WTC11 (cell line): ENCODE measurements at regions not wholly inside any gene's neighbourhood (a gene's known extent, or its start where the extent isn't known, plus 50 kb on each side); places are given as distances from the start of the nearest gene placed in this dataset.

Experiments
- FOXP1 ChIP-seq: sonication (generic); formaldehyde crosslinking; IDR thresholded peaks from 2 replicates; pipeline ENCODE4 v1.8.0; 2022; ENCODE audit warnings: missing genetic modification reagents, mild to moderate bottlenecking, moderate library complexity, borderline replicate concordance
- MXD4 ChIP-seq: fragments of 250-450 bp; sonication (Bioruptor Pico); IDR thresholded peaks from 2 replicates; pipeline ENCODE4 v1.8.0; 2021; ENCODE audit warnings: mild to moderate bottlenecking, moderate library complexity, borderline replicate concordance
- NR1H2 ChIP-seq: sonication (generic); formaldehyde crosslinking; IDR thresholded peaks from 2 replicates; pipeline ENCODE4 v1.9.0; 2021; ENCODE audit warnings: mild to moderate bottlenecking, moderate library complexity, missing genetic modification reagents
- ZNF232 ChIP-seq: sonication (generic); formaldehyde crosslinking; IDR thresholded peaks from 2 replicates; pipeline ENCODE4 v1.8.0; 2022; ENCODE audit warnings: mild to moderate bottlenecking, missing genetic modification reagents
- TF ChIP-seq, protein P1 (sequence below): sonication (generic); formaldehyde crosslinking; IDR thresholded peaks from 2 replicates; pipeline ENCODE4 v1.8.1; 2023; ENCODE audit warnings: mild to moderate bottlenecking, missing genetic modification reagents, moderate library complexity
- TF ChIP-seq, protein P2 (sequence below): fragments of 200-600 bp; IDR thresholded peaks from 2 replicates; pipeline ENCODE4 v1.8.0; 2022; ENCODE audit warnings: antibody characterized with exemption
- TF ChIP-seq, protein P3 (sequence below): sonication (generic); formaldehyde crosslinking; IDR thresholded peaks from 2 replicates; pipeline ENCODE4 v1.8.0; 2022; ENCODE audit warnings: mild to moderate bottlenecking, missing genetic modification reagents
- TF ChIP-seq, protein P4 (sequence below): sonication (generic); formaldehyde crosslinking; IDR thresholded peaks from 2 replicates; pipeline ENCODE4 v1.8.0; 2022; ENCODE audit warnings: mild to moderate bottlenecking, missing genetic modification reagents
- TF ChIP-seq, protein P5 (sequence below): sonication (generic); formaldehyde crosslinking; IDR thresholded peaks from 2 replicates; pipeline ENCODE4 v1.8.1; 2022; ENCODE audit warnings: low read depth, mild to moderate bottlenecking, moderate library complexity, missing genetic modification reagents, borderline replicate concordance

DNA sequence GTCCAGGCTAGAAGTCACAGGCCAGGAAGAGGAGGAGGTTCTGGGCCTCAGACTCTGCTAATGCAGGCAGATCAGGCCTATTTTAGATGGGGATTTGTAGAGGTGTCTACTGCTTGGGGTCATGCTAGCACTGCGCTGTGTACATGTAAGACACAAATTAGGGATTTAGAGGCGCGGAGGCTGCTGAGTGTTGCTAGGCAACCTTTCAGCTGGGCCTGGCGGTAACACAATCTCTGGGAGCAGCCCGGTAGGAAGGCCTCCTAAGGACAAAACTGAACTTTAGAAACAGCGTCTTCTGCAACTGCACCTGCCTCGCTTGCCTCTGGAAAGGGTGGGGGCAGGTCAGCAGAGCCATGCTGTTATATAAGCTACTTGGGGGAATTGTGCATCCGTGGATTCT is 147.9 kb downstream of the MACROH2A1 start:
- TF ChIP-seq NR1H2 (CRISPR knock-in tag) (no peak), FOXP1 (CRISPR knock-in tag) (no peak), MXD4 (CRISPR knock-in tag) (no peak), ZNF232 (CRISPR knock-in tag) (no peak)
- TF ChIP-seq, protein P1, sequence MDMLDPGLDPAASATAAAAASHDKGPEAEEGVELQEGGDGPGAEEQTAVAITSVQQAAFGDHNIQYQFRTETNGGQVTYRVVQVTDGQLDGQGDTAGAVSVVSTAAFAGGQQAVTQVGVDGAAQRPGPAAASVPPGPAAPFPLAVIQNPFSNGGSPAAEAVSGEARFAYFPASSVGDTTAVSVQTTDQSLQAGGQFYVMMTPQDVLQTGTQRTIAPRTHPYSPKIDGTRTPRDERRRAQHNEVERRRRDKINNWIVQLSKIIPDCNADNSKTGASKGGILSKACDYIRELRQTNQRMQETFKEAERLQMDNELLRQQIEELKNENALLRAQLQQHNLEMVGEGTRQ (CRISPR knock-in tag), result no peak
- TF ChIP-seq, protein P2, sequence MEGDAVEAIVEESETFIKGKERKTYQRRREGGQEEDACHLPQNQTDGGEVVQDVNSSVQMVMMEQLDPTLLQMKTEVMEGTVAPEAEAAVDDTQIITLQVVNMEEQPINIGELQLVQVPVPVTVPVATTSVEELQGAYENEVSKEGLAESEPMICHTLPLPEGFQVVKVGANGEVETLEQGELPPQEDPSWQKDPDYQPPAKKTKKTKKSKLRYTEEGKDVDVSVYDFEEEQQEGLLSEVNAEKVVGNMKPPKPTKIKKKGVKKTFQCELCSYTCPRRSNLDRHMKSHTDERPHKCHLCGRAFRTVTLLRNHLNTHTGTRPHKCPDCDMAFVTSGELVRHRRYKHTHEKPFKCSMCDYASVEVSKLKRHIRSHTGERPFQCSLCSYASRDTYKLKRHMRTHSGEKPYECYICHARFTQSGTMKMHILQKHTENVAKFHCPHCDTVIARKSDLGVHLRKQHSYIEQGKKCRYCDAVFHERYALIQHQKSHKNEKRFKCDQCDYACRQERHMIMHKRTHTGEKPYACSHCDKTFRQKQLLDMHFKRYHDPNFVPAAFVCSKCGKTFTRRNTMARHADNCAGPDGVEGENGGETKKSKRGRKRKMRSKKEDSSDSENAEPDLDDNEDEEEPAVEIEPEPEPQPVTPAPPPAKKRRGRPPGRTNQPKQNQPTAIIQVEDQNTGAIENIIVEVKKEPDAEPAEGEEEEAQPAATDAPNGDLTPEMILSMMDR, result no peak
- TF ChIP-seq, protein P3, sequence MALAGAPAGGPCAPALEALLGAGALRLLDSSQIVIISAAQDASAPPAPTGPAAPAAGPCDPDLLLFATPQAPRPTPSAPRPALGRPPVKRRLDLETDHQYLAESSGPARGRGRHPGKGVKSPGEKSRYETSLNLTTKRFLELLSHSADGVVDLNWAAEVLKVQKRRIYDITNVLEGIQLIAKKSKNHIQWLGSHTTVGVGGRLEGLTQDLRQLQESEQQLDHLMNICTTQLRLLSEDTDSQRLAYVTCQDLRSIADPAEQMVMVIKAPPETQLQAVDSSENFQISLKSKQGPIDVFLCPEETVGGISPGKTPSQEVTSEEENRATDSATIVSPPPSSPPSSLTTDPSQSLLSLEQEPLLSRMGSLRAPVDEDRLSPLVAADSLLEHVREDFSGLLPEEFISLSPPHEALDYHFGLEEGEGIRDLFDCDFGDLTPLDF (CRISPR knock-in tag), result no peak
- TF ChIP-seq, protein P4, sequence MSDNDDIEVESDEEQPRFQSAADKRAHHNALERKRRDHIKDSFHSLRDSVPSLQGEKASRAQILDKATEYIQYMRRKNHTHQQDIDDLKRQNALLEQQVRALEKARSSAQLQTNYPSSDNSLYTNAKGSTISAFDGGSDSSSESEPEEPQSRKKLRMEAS (CRISPR knock-in tag), result no peak
- TF ChIP-seq, protein P5, sequence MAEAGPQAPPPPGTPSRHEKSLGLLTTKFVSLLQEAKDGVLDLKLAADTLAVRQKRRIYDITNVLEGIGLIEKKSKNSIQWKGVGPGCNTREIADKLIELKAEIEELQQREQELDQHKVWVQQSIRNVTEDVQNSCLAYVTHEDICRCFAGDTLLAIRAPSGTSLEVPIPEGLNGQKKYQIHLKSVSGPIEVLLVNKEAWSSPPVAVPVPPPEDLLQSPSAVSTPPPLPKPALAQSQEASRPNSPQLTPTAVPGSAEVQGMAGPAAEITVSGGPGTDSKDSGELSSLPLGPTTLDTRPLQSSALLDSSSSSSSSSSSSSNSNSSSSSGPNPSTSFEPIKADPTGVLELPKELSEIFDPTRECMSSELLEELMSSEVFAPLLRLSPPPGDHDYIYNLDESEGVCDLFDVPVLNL (CRISPR knock-in tag), result no peak
